SJCRH30 (cell line): ENCODE measurements at regions not wholly inside any gene's neighbourhood (a gene's known extent, or its start where the extent isn't known, plus 50 kb on each side); places are given as distances from the start of the nearest gene placed in this dataset.
A peak's percentile ranks its signal among the peaks of the same experiment; 100 is the strongest.

ENCODE experiments used
- DNase-seq, 2 experiments: peaks; one replicate each; pipeline ENCODE4 v3.0.0-alpha.2; 2015 to 2020
- H3K27ac ChIP-seq: fragments of 250-450 bp; sonication (Bioruptor Pico); 2 replicates; pipeline ENCODE4 v1.5.1; 2020; ENCODE audit warnings: mild to moderate bottlenecking, moderate library complexity
- H3K27me3 ChIP-seq: fragments of 250-450 bp; sonication (Bioruptor Pico); 2 replicates; pipeline ENCODE4 v1.5.1; 2020; ENCODE audit warnings: mild to moderate bottlenecking, moderate library complexity
- H3K36me3 ChIP-seq: fragments of 250-450 bp; sonication (Bioruptor Pico); 2 replicates; pipeline ENCODE4 v1.5.1; 2020; ENCODE audit warnings: mild to moderate bottlenecking, moderate library complexity
- H3K4me1 ChIP-seq: fragments of 250-450 bp; sonication (Bioruptor Pico); 2 replicates; pipeline ENCODE4 v1.5.1; 2020; ENCODE audit warnings: mild to moderate bottlenecking, moderate library complexity
- H3K4me3 ChIP-seq: fragments of 250-450 bp; sonication (Bioruptor Pico); 2 replicates; pipeline ENCODE4 v1.5.1; 2020; ENCODE audit warnings: mild to moderate bottlenecking, moderate library complexity
- H3K9me3 ChIP-seq: fragments of 250-450 bp; sonication (Bioruptor Pico); replicated peaks from 2 replicates; pipeline ENCODE4 v1.5.1; 2020; ENCODE audit warnings: mild to moderate bottlenecking, moderate library complexity

GRCh38 chr18:31241425-31241824 lies 76.5 kb upstream of the DSG1 start:
- Histone ChIP-seq H3K9me3 (no peaks in the 10 kb centered on the region), H3K4me3 (no peak overlapping the region), H3K27me3 (no peaks in the 10 kb centered on the region), H3K27ac (no peak overlapping the region), H3K36me3 (no peaks in the 10 kb centered on the region), H3K4me1 (no peaks in the 10 kb centered on the region)
- no peak for DNase-seq

GRCh38 chr18:31241900-31242409 lies 76.0 kb upstream of the DSG1 start:
- Histone ChIP-seq H3K27ac (no peak overlapping the region), H3K9me3 (no peaks in the 10 kb centered on the region), H3K4me3 (no peak overlapping the region), H3K27me3 (no peaks in the 10 kb centered on the region), H3K4me1 (no peaks in the 10 kb centered on the region), H3K36me3 (no peaks in the 10 kb centered on the region)
- DNase-seq = peak in 1 of 2 experiments; percentile 1

- no peaks in the 10 kb centered on the region for H3K27me3 ChIP-seq
- no peak for DNase-seq
- H3K4me3 ChIP-seq = no peak overlapping the region
- H3K27ac ChIP-seq = no peak overlapping the region
- no peaks in the 10 kb centered on the region for H3K9me3 ChIP-seq
- no peaks in the 10 kb centered on the region for H3K4me1 ChIP-seq
- no peaks in the 10 kb centered on the region for H3K36me3 ChIP-seq
Observed at GRCh38 chr18:31243740-31244512, 74.0 kb upstream of the DSG1 start.

GRCh38 chr18:31244771-31245394 lies 73.1 kb upstream of the DSG1 start:
- no peak for DNase-seq
- no peak overlapping the region for H3K4me3 ChIP-seq
- no peaks in the 10 kb centered on the region for H3K27me3 ChIP-seq
- H3K9me3 ChIP-seq = no peaks in the 10 kb centered on the region
- H3K36me3 ChIP-seq = no peaks in the 10 kb centered on the region
- H3K4me1 ChIP-seq = no peaks in the 10 kb centered on the region
- H3K27ac ChIP-seq = no peak overlapping the region

GRCh38 chr18:31245820-31246219 lies 72.1 kb upstream of the DSG1 start:
- H3K4me3 ChIP-seq = no peak overlapping the region
- no peaks in the 10 kb centered on the region for H3K27me3 ChIP-seq
- H3K4me1 ChIP-seq = no peaks in the 10 kb centered on the region
- no peak overlapping the region for H3K27ac ChIP-seq
- H3K9me3 ChIP-seq = no peaks in the 10 kb centered on the region
- H3K36me3 ChIP-seq = no peaks in the 10 kb centered on the region
- no peak for DNase-seq

GRCh38 chr18:31246460-31246859 lies 71.5 kb upstream of the DSG1 start:
- H3K27ac ChIP-seq = no peak overlapping the region
- DNase-seq = no peak
- no peaks in the 10 kb centered on the region for H3K27me3 ChIP-seq
- H3K9me3 ChIP-seq = no peaks in the 10 kb centered on the region
- no peaks in the 10 kb centered on the region for H3K36me3 ChIP-seq
- H3K4me1 ChIP-seq = no peaks in the 10 kb centered on the region
- H3K4me3 ChIP-seq = no peak overlapping the region

GRCh38 chr18:31247574-31248199 lies 70.3 kb upstream of the DSG1 start:
- DNase-seq = no peak
- no peaks in the 10 kb centered on the region for H3K36me3 ChIP-seq
- H3K4me3 ChIP-seq = no peak overlapping the region
- H3K27me3 ChIP-seq = no peaks in the 10 kb centered on the region
- no peak overlapping the region for H3K27ac ChIP-seq
- no peaks in the 10 kb centered on the region for H3K4me1 ChIP-seq
- no peaks in the 10 kb centered on the region for H3K9me3 ChIP-seq

- H3K27ac ChIP-seq = no peak overlapping the region
- H3K27me3 ChIP-seq = no peaks in the 10 kb centered on the region
- no peaks in the 10 kb centered on the region for H3K9me3 ChIP-seq
- H3K4me3 ChIP-seq = no peak overlapping the region
- DNase-seq = no peak
- no peaks in the 10 kb centered on the region for H3K4me1 ChIP-seq
- H3K36me3 ChIP-seq = no peaks in the 10 kb centered on the region
Observed at GRCh38 chr18:31248783-31249521, 69.0 kb upstream of the DSG1 start.

- H3K36me3 ChIP-seq = no peaks in the 10 kb centered on the region
- H3K9me3 ChIP-seq = no peaks in the 10 kb centered on the region
- no peak overlapping the region for H3K4me3 ChIP-seq
- H3K4me1 ChIP-seq = no peaks in the 10 kb centered on the region
- DNase-seq = no peak
- H3K27ac ChIP-seq = no peak overlapping the region
- H3K27me3 ChIP-seq = no peaks in the 10 kb centered on the region
Observed at GRCh38 chr18:31250902-31251301, 67.1 kb upstream of the DSG1 start.

GRCh38 chr18:31252522-31252921 lies 65.4 kb upstream of the DSG1 start:
- no peaks in the 10 kb centered on the region for H3K9me3 ChIP-seq
- H3K27ac ChIP-seq = no peak overlapping the region
- no peak overlapping the region for H3K4me3 ChIP-seq
- H3K4me1 ChIP-seq = no peaks in the 10 kb centered on the region
- H3K36me3 ChIP-seq = no peaks in the 10 kb centered on the region
- no peak for DNase-seq
- no peaks in the 10 kb centered on the region for H3K27me3 ChIP-seq

GRCh38 chr18:31255953-31256352 lies 62.0 kb upstream of the DSG1 start:
- no peak for DNase-seq
- Histone ChIP-seq H3K4me3 (no peak overlapping the region), H3K4me1 (no peaks in the 10 kb centered on the region), H3K27me3 (no peaks in the 10 kb centered on the region), H3K36me3 (no peaks in the 10 kb centered on the region), H3K27ac (no peak overlapping the region), H3K9me3 (no peaks in the 10 kb centered on the region)

- DNase-seq = no peak
- no peaks in the 10 kb centered on the region for H3K27me3 ChIP-seq
Observed at GRCh38 chr18:31258789-31259188, 59.2 kb upstream of the DSG1 start.

GRCh38 chr18:31261792-31262582 lies 56.0 kb upstream of the DSG1 start:
- Histone ChIP-seq H3K36me3 (no peaks in the 10 kb centered on the region), H3K4me1 (no peaks in the 10 kb centered on the region), H3K27ac (no peak overlapping the region), H3K27me3 (no peaks in the 10 kb centered on the region), H3K9me3 (no peaks in the 10 kb centered on the region), H3K4me3 (no peak overlapping the region)
- no peak for DNase-seq

More at GRCh38 chr18:31258789-31259188, 59.2 kb upstream of the DSG1 start:
- Histone ChIP-seq H3K9me3 (no peaks in the 10 kb centered on the region), H3K36me3 (no peaks in the 10 kb centered on the region), H3K4me3 (no peak overlapping the region), H3K27ac (no peak overlapping the region), H3K4me1 (no peaks in the 10 kb centered on the region)

- Histone ChIP-seq H3K9me3 (no peaks in the 10 kb centered on the region), H3K4me1 (no peaks in the 10 kb centered on the region), H3K27me3 (no peaks in the 10 kb centered on the region), H3K36me3 (no peaks in the 10 kb centered on the region), H3K27ac (no peak overlapping the region), H3K4me3 (no peak overlapping the region)
- no peak for DNase-seq
Observed at GRCh38 chr18:31267823-31268481, 50.0 kb upstream of the DSG1 start.
